ENCODE measurements at regions not wholly inside any gene's neighbourhood (a gene's known extent, or its start where the extent isn't known, plus 50 kb on each side); places are given as distances from the start of the nearest gene placed in this dataset.

- Histone ChIP-seq H3K36me3 (ENCODE audit: control insufficient read depth in 4 of 4, insufficient read depth in 3 of 4, low read depth in 1 of 4, low read length in 3 of 4) (no peaks in the 10 kb centered on the region), H3K27ac (ENCODE audit: low read depth in 1 of 2, low read length in 2 of 2) (no peak overlapping the region), H3K4me3 (ENCODE audit: low read depth in 1 of 3, low read length in 3 of 3) (no peak overlapping the region), H3K9me3 (ENCODE audit: control insufficient read depth in 4 of 4, low read length in 3 of 4) (no peaks in the 10 kb centered on the region), H3K27me3 (ENCODE audit: control insufficient read depth in 4 of 4, insufficient read depth in 4 of 4, low read length in 3 of 4) (peaks cover 2 to 6% (median 5%) of the 10 kb centered on the region in 4 donors), H3K9ac (ENCODE audit: low read depth in 1 of 2, low read length in 2 of 2) (no peak overlapping the region), H3K4me1 (ENCODE audit: control insufficient read depth in 4 of 4, insufficient read depth in 4 of 4, low read length in 3 of 4) (peaks cover 0 to 3% (median 0%) of the 10 kb centered on the region in 4 donors)
- DNase-seq (ENCODE audit: low spot score), result no peak
- 74% methylated on average over 10 of the region's 10 CpGs for WGBS
- TF ChIP-seq TAF1 (conservative IDR thresholded peaks at IDR 0.05), result no peak
- TF ChIP-seq, protein P1, sequence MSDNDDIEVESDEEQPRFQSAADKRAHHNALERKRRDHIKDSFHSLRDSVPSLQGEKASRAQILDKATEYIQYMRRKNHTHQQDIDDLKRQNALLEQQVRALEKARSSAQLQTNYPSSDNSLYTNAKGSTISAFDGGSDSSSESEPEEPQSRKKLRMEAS (IDR thresholded peaks at IDR 0.05), result no peak
- TF ChIP-seq NR2F2 (IDR thresholded peaks at IDR 0.05), result no peak
- TF ChIP-seq GABPA (IDR thresholded peaks at IDR 0.05 in 1 of 2, conservative IDR thresholded peaks at IDR 0.05 in 1 of 2), result no peak
- no peak for TF ChIP-seq RAD21 (IDR thresholded peaks at IDR 0.05)
- TF ChIP-seq HNF4G (IDR thresholded peaks at IDR 0.05), result no peak
- TF ChIP-seq REST (IDR thresholded peaks at IDR 0.05), result no peak
- no peak for TF ChIP-seq RXRA (IDR thresholded peaks at IDR 0.05)
- no peak for TF ChIP-seq HNF4A (conservative IDR thresholded peaks at IDR 0.05)
- no peak for TF ChIP-seq FOXA1 (IDR thresholded peaks at IDR 0.05)
- TF ChIP-seq YY1 (IDR thresholded peaks at IDR 0.05), result no peak
- TF ChIP-seq JUND (IDR thresholded peaks at IDR 0.05), result no peak
- no peak for TF ChIP-seq SP1 (IDR thresholded peaks at IDR 0.05)
- TF ChIP-seq, protein P2, sequence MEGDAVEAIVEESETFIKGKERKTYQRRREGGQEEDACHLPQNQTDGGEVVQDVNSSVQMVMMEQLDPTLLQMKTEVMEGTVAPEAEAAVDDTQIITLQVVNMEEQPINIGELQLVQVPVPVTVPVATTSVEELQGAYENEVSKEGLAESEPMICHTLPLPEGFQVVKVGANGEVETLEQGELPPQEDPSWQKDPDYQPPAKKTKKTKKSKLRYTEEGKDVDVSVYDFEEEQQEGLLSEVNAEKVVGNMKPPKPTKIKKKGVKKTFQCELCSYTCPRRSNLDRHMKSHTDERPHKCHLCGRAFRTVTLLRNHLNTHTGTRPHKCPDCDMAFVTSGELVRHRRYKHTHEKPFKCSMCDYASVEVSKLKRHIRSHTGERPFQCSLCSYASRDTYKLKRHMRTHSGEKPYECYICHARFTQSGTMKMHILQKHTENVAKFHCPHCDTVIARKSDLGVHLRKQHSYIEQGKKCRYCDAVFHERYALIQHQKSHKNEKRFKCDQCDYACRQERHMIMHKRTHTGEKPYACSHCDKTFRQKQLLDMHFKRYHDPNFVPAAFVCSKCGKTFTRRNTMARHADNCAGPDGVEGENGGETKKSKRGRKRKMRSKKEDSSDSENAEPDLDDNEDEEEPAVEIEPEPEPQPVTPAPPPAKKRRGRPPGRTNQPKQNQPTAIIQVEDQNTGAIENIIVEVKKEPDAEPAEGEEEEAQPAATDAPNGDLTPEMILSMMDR (IDR thresholded peaks at IDR 0.05; ENCODE audit: low read depth, low read length, missing input control), result no peak
- TF ChIP-seq EGR1 (IDR thresholded peaks at IDR 0.05; ENCODE audit: low read depth in 2 of 2), result no peak
These were observed 62.1 kb upstream of the BHLHE23 start for GRCh38 chr20:63068711-63069367.

GRCh38 chr20:63067721-63068560 lies 61.2 kb upstream of the BHLHE23 start:
- WGBS, result 66% methylated on average over 26 of the region's 26 CpGs
- H3K4me1 ChIP-seq (ENCODE audit: control insufficient read depth in 4 of 4, insufficient read depth in 4 of 4, low read length in 3 of 4), result peaks cover 0 to 3% (median 0%) of the 10 kb centered on the region in 4 donors
- no peaks in the 10 kb centered on the region for H3K36me3 ChIP-seq (ENCODE audit: control insufficient read depth in 4 of 4, insufficient read depth in 3 of 4, low read depth in 1 of 4, low read length in 3 of 4)
- H3K4me3 ChIP-seq (ENCODE audit: low read depth in 1 of 3, low read length in 3 of 3), result no peak overlapping the region
- no peaks in the 10 kb centered on the region for H3K9me3 ChIP-seq (ENCODE audit: control insufficient read depth in 4 of 4, low read length in 3 of 4)
- TF ChIP-seq NR2F2 (IDR thresholded peaks at IDR 0.05) (no peak), FOXA1 (IDR thresholded peaks at IDR 0.05) (no peak), GABPA (IDR thresholded peaks at IDR 0.05 in 1 of 2, conservative IDR thresholded peaks at IDR 0.05 in 1 of 2) (no peak), FOXA2 (IDR thresholded peaks at IDR 0.05) (no peak)
- TF ChIP-seq, protein P1 (IDR thresholded peaks at IDR 0.05), result no peak
- TF ChIP-seq, protein P2 (IDR thresholded peaks at IDR 0.05; ENCODE audit: low read depth, low read length, missing input control), result no peak
- DNase-seq (ENCODE audit: low spot score), result no peak
- H3K27ac ChIP-seq (ENCODE audit: low read depth in 1 of 2, low read length in 2 of 2), result no peak overlapping the region
- peaks cover 2 to 5% (median 3%) of the 10 kb centered on the region in 4 donors for H3K27me3 ChIP-seq (ENCODE audit: control insufficient read depth in 4 of 4, insufficient read depth in 4 of 4, low read length in 3 of 4)
- no peak overlapping the region for H3K9ac ChIP-seq (ENCODE audit: low read depth in 1 of 2, low read length in 2 of 2)
